SK-N-SH treated with all-trans-retinoic acid at 6 μM for 48 hours (cell line): ENCODE measurements at regions not wholly inside any gene's neighbourhood (a gene's known extent, or its start where the extent isn't known, plus 50 kb on each side); places are given as distances from the start of the nearest gene placed in this dataset.

Experiments used
- ATAC-seq: fragments of 200-7000 bp; cut with Tn5 transposase; 3 replicates; pipeline ENCODE4 v1.9.1; 2020; ENCODE audit warnings: mild to moderate bottlenecking, moderate library complexity
- ARNTL ChIP-seq: fragments of 450-650 bp; formaldehyde crosslinking; IDR thresholded peaks from 2 replicates; pipeline ENCODE4 v1.5.0; 2020; ENCODE audit warnings: low read depth, mild to moderate bottlenecking, moderate library complexity, borderline replicate concordance
- BACH2 ChIP-seq: fragments of 250-450 bp; sonication (Bioruptor Pico); IDR thresholded peaks from 2 replicates; pipeline ENCODE4 v1.9.0; 2021; ENCODE audit warnings: mild to moderate bottlenecking, borderline replicate concordance
- CREB5 ChIP-seq: fragments of 250-450 bp; sonication (Bioruptor Pico); IDR thresholded peaks from 2 replicates; pipeline ENCODE4 v1.5.1; 2020; ENCODE audit warnings: low read depth, mild to moderate bottlenecking, moderate library complexity
- CSDC2 ChIP-seq: fragments of 250-450 bp; sonication (Bioruptor Pico); IDR thresholded peaks from 2 replicates; pipeline ENCODE4 v1.5.0; 2020; ENCODE audit warnings: mild to moderate bottlenecking, moderate library complexity
- ESRRG ChIP-seq: fragments of 250-450 bp; sonication (Bioruptor Pico); IDR thresholded peaks from 2 replicates; pipeline ENCODE4 v1.6.1; 2021; ENCODE audit warnings: mild to moderate bottlenecking
- GLIS3 ChIP-seq: fragments of 250-450 bp; sonication (Bioruptor Pico); IDR thresholded peaks from 2 replicates; pipeline ENCODE4 v1.5.0; 2020; ENCODE audit warnings: mild to moderate bottlenecking, moderate library complexity
- ISL1 ChIP-seq: fragments of 250-450 bp; sonication (Bioruptor Pico); IDR thresholded peaks from 2 replicates; pipeline ENCODE4 v2.1.2; 2022; ENCODE audit warnings: mild to moderate bottlenecking, moderate library complexity
- OSR1 ChIP-seq: fragments of 250-450 bp; sonication (Bioruptor Pico); IDR thresholded peaks from 2 replicates; pipeline ENCODE4 v1.8.0; 2022; ENCODE audit warnings: moderate library complexity, mild to moderate bottlenecking, inconsistent platforms
- PATZ1 ChIP-seq: fragments of 250-450 bp; sonication (Bioruptor Pico); IDR thresholded peaks from 2 replicates; pipeline ENCODE4 v1.8.0; 2020; ENCODE audit warnings: mild to moderate bottlenecking, moderate library complexity, borderline replicate concordance
- POU6F1 ChIP-seq: fragments of 250-450 bp; sonication (Bioruptor Pico); IDR thresholded peaks from 2 replicates; pipeline ENCODE4 v1.8.0; 2021; ENCODE audit warnings: low read depth, mild to moderate bottlenecking, moderate library complexity, borderline replicate concordance
- PPARA ChIP-seq: fragments of 250-450 bp; sonication (Bioruptor Pico); IDR thresholded peaks from 2 replicates; pipeline ENCODE4 v1.5.0; 2020; ENCODE audit warnings: mild to moderate bottlenecking, borderline replicate concordance
- RARB ChIP-seq: fragments of 250-450 bp; sonication (Bioruptor Pico); IDR thresholded peaks from 2 replicates; pipeline ENCODE4 v1.8.0; 2021; ENCODE audit warnings: mild to moderate bottlenecking, moderate library complexity
- SNAI2 ChIP-seq: fragments of 250-450 bp; sonication (Bioruptor Pico); IDR thresholded peaks from 2 replicates; pipeline ENCODE4 v1.5.0; 2020; ENCODE audit warnings: mild to moderate bottlenecking, moderate library complexity
- TCF4 ChIP-seq: fragments of 250-450 bp; sonication (Bioruptor Pico); IDR thresholded peaks from 2 replicates; pipeline ENCODE4 v1.8.0; 2021; ENCODE audit warnings: mild to moderate bottlenecking, moderate library complexity, borderline replicate concordance
- TOX ChIP-seq: fragments of 250-450 bp; sonication (Bioruptor Pico); IDR thresholded peaks from 2 replicates; pipeline ENCODE4 v1.8.0; 2021; ENCODE audit warnings: mild to moderate bottlenecking, moderate library complexity, borderline replicate concordance
- TSHZ2 ChIP-seq: fragments of 250-450 bp; sonication (Bioruptor Pico); IDR thresholded peaks from 2 replicates; pipeline ENCODE4 v1.5.0; 2020; ENCODE audit warnings: mild to moderate bottlenecking, moderate library complexity
- ZC3H10 ChIP-seq: fragments of 250-450 bp; sonication (Bioruptor Pico); IDR thresholded peaks from 2 replicates; pipeline ENCODE4 v1.5.1; 2021; ENCODE audit warnings: mild to moderate bottlenecking, moderate library complexity
- ZFP3 ChIP-seq: fragments of 250-450 bp; sonication (Bioruptor Pico); IDR thresholded peaks from 2 replicates; pipeline ENCODE4 v1.5.0; 2020; ENCODE audit warnings: mild to moderate bottlenecking, moderate library complexity
- ZFP30 ChIP-seq: fragments of 450-650 bp; formaldehyde crosslinking; IDR thresholded peaks from 2 replicates; pipeline ENCODE4 v1.5.0; 2022; ENCODE audit warnings: mild to moderate bottlenecking, moderate library complexity
- ZNF565 ChIP-seq: fragments of 450-650 bp; formaldehyde crosslinking; conservative IDR thresholded peaks from 2 replicates; pipeline ENCODE4 v1.5.0; 2020; ENCODE audit warnings: low read depth, mild to moderate bottlenecking, moderate library complexity
- ZNF70 ChIP-seq: fragments of 450-650 bp; formaldehyde crosslinking; IDR thresholded peaks from 2 replicates; pipeline ENCODE4 v1.5.0; 2020; ENCODE audit warnings: mild to moderate bottlenecking, moderate library complexity
- ZNF8 ChIP-seq: fragments of 450-650 bp; formaldehyde crosslinking; IDR thresholded peaks from 2 replicates; pipeline ENCODE4 v1.5.0; 2020; ENCODE audit warnings: mild to moderate bottlenecking, moderate library complexity

GRCh38 chr6:168887621-168888020, 366.0 kb downstream of the THBS2 start:
- ATAC-seq = no peak
- TF ChIP-seq ESRRG (CRISPR knock-in tag) (no peak), ZFP30 (CRISPR knock-in tag) (no peak), RARB (CRISPR knock-in tag) (no peak), CREB5 (CRISPR knock-in tag) (no peak), OSR1 (no peak), SNAI2 (CRISPR knock-in tag) (no peak), GLIS3 (no peak), TOX (no peak), ZNF70 (CRISPR knock-in tag) (no peak), ZNF8 (CRISPR knock-in tag) (no peak), CSDC2 (CRISPR knock-in tag) (no peak), TCF4 (CRISPR knock-in tag) (no peak), ISL1 (CRISPR knock-in tag) (no peak), ZFP3 (CRISPR knock-in tag) (no peak), BACH2 (CRISPR knock-in tag) (no peak), ZC3H10 (CRISPR knock-in tag) (no peak), POU6F1 (CRISPR knock-in tag) (no peak)
- TF ChIP-seq, all 23 proteins: peak for 0

GRCh38 chr6:168886964-168887363, 366.7 kb downstream of the THBS2 start:
- no peak for ATAC-seq
- TF ChIP-seq ARNTL (no peak), ZFP3 (CRISPR knock-in tag) (no peak), GLIS3 (no peak), ISL1 (CRISPR knock-in tag) (no peak), RARB (CRISPR knock-in tag) (no peak), TSHZ2 (CRISPR knock-in tag) (no peak), ESRRG (CRISPR knock-in tag) (no peak), TCF4 (CRISPR knock-in tag) (no peak), ZFP30 (CRISPR knock-in tag) (no peak), PATZ1 (CRISPR knock-in tag) (no peak), PPARA (CRISPR knock-in tag) (no peak), POU6F1 (CRISPR knock-in tag) (no peak), SNAI2 (CRISPR knock-in tag) (no peak), ZNF565 (CRISPR knock-in tag) (no peak)
